ENCODE measurements at regions not wholly inside any gene's neighbourhood (a gene's known extent, or its start where the extent isn't known, plus 50 kb on each side); places are given as distances from the start of the nearest gene placed in this dataset.

DNA sequence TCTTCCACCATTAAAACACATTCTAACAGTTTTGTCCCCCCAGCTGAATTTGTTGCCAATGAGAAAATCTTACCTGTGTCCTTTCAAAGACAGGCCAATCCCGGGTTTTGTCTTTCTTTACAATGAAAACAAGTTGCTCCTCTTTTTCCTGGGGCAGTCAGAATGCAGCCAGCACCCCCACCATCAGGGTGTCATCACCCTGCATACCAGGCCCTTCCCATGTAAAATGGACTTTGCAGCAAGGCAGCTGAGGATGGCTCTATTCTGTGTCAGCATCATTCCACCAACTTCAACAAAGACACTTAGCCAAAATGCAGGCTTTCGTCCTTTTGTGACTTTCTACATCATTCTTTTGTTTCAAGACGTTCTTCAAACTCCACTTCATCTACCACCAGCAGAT, 490.9 kb downstream of the OCA2 start:
- Histone ChIP-seq H3K9me3 (ENCODE audit: low read length) (peaks cover under 1% of the 10 kb centered on the region; the same call in 1 of the 2 replicates), H3K4me3 (replicated peaks in 1 of 3; ENCODE audit: insufficient read depth in 1 of 3, low read depth in 2 of 3, low read length in 3 of 3) (no peak overlapping the region), H3K36me3 (replicated peaks in 1 of 2; ENCODE audit: control insufficient read depth in 1 of 2, insufficient read depth in 2 of 2, low read length in 2 of 2) (no peaks in the 10 kb centered on the region), H3K4me1 (ENCODE audit: insufficient read depth, low read length) (no peaks in the 10 kb centered on the region), H3K27ac (ENCODE audit: extremely low read length, insufficient read depth, low read length) (no peak overlapping the region), H3K27me3 (ENCODE audit: control insufficient read depth in 1 of 2, insufficient read depth in 2 of 2, low read length in 2 of 2) (no peaks in the 10 kb centered on the region), H3K79me2 (ENCODE audit: insufficient read depth, low read length) (no peaks in the 10 kb centered on the region), H4K20me1 (ENCODE audit: insufficient read depth, low read length) (no peaks in the 10 kb centered on the region), H2AFZ (ENCODE audit: low read length) (no peak overlapping the region), H3K9ac (ENCODE audit: insufficient read depth, low read depth, low read length) (no peak overlapping the region), H3K4me2 (ENCODE audit: low read depth, low read length) (no peak overlapping the region)
- ChIA-PET CTCF (ENCODE audit: low intra/inter-chr PET ratio, low total read pairs) (no interaction called here), POLR2A (no interaction called here)
- no peak for ATAC-seq
- TF ChIP-seq ZSCAN9 (CRISPR knock-in tag; IDR thresholded peaks at IDR 0.05; ENCODE audit: borderline replicate concordance) = no peak
- 0% methylated on average over 3 of the region's 3 CpGs for WGBS (ENCODE audit: low lambda C conversion rate)
- BruUV-seq (replicated peaks) = no TSS peak
- in situ Hi-C loops (cut with HindIII; ENCODE audit: extremely low pct_ligation_motif_present, low pct_unique_long_range_greater_than_20kb) = no loop called here
- intact Hi-C loops (cut with micrococcal nuclease; ENCODE audit: unreplicated experiment) = no loop called here
- FAIRE-seq = no peak
- no peak for DNase-seq (ENCODE audit: low spot score)

DNA sequence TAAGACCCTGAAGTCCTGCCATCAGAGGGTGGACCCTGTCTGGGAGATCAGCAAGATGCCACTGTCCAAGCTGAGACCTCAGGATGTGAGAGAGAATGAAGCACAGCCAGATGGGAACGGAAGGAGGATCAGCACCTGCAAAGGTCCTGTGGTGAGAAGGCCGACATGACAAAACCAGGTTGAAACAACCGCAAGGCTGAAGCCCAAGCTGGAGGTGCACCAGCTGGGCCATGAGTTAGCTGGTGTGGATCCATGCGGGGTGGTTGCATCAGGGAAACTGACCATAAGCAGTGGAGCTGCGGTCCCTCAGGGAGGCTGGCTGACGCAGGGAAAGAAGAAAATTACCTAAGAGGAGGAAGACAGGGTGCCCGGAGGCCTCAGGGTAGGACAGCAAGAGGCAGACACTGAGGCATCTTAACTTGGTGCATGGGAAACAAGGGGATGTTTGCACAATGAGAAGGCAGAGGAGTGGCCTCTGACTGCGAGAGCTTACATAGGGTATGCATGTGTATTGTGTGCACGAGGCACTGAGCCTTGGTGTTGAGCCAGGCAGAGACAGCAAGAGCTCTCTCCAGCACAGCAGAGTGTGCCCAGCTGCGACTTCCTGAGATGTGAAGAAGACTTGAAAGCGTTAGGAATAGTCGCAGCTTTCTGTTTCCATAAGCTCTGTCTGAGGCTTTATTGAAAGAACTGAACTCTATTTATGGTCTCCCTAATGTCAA, 497.7 kb downstream of the OCA2 start:
- DNase-seq (ENCODE audit: low spot score) (no peak), FAIRE-seq (no peak), ATAC-seq (no peak)
- CTCF ChIA-PET (ENCODE audit: low intra/inter-chr PET ratio, low total read pairs) = no interaction called here
- in situ Hi-C loops (cut with HindIII; ENCODE audit: extremely low pct_ligation_motif_present, low pct_unique_long_range_greater_than_20kb) = no loop called here
- H3K4me3 ChIP-seq (replicated peaks in 1 of 3; ENCODE audit: insufficient read depth in 1 of 3, low read depth in 2 of 3, low read length in 3 of 3) = no peak overlapping the region
- no peak overlapping the region for H3K9ac ChIP-seq (ENCODE audit: insufficient read depth, low read depth, low read length)
- POLR2A ChIA-PET = no interaction called here
- H2AFZ ChIP-seq (ENCODE audit: low read length) = no peak overlapping the region
- H3K27me3 ChIP-seq (ENCODE audit: control insufficient read depth in 1 of 2, insufficient read depth in 2 of 2, low read length in 2 of 2) = peaks cover 0 to 2% of the 10 kb centered on the region in 2 experiments; a peak in 1 of 5 replicates
- H3K27ac ChIP-seq (ENCODE audit: extremely low read length, insufficient read depth, low read length) = no peak overlapping the region
- H3K4me2 ChIP-seq (ENCODE audit: low read depth, low read length) = no peak overlapping the region
- no peaks in the 10 kb centered on the region for H3K4me1 ChIP-seq (ENCODE audit: insufficient read depth, low read length)
- H3K36me3 ChIP-seq (replicated peaks in 1 of 2; ENCODE audit: control insufficient read depth in 1 of 2, insufficient read depth in 2 of 2, low read length in 2 of 2) = no peaks in the 10 kb centered on the region
- intact Hi-C loops (cut with micrococcal nuclease; ENCODE audit: unreplicated experiment) = no loop called here
- H4K20me1 ChIP-seq (ENCODE audit: insufficient read depth, low read length) = no peaks in the 10 kb centered on the region
- WGBS (ENCODE audit: low lambda C conversion rate) = 22% methylated on average over 8 of the region's 12 CpGs
- BruUV-seq (replicated peaks) = no TSS peak
- H3K9me3 ChIP-seq (ENCODE audit: low read length) = peaks cover 18% of the 10 kb centered on the region; the same call in 1 of the 2 replicates
- no peaks in the 10 kb centered on the region for H3K79me2 ChIP-seq (ENCODE audit: insufficient read depth, low read length)
- no peak for TF ChIP-seq ZSCAN21 (CRISPR knock-in tag; IDR thresholded peaks at IDR 0.05; ENCODE audit: borderline replicate concordance)
- TF ChIP-seq, protein P1, sequence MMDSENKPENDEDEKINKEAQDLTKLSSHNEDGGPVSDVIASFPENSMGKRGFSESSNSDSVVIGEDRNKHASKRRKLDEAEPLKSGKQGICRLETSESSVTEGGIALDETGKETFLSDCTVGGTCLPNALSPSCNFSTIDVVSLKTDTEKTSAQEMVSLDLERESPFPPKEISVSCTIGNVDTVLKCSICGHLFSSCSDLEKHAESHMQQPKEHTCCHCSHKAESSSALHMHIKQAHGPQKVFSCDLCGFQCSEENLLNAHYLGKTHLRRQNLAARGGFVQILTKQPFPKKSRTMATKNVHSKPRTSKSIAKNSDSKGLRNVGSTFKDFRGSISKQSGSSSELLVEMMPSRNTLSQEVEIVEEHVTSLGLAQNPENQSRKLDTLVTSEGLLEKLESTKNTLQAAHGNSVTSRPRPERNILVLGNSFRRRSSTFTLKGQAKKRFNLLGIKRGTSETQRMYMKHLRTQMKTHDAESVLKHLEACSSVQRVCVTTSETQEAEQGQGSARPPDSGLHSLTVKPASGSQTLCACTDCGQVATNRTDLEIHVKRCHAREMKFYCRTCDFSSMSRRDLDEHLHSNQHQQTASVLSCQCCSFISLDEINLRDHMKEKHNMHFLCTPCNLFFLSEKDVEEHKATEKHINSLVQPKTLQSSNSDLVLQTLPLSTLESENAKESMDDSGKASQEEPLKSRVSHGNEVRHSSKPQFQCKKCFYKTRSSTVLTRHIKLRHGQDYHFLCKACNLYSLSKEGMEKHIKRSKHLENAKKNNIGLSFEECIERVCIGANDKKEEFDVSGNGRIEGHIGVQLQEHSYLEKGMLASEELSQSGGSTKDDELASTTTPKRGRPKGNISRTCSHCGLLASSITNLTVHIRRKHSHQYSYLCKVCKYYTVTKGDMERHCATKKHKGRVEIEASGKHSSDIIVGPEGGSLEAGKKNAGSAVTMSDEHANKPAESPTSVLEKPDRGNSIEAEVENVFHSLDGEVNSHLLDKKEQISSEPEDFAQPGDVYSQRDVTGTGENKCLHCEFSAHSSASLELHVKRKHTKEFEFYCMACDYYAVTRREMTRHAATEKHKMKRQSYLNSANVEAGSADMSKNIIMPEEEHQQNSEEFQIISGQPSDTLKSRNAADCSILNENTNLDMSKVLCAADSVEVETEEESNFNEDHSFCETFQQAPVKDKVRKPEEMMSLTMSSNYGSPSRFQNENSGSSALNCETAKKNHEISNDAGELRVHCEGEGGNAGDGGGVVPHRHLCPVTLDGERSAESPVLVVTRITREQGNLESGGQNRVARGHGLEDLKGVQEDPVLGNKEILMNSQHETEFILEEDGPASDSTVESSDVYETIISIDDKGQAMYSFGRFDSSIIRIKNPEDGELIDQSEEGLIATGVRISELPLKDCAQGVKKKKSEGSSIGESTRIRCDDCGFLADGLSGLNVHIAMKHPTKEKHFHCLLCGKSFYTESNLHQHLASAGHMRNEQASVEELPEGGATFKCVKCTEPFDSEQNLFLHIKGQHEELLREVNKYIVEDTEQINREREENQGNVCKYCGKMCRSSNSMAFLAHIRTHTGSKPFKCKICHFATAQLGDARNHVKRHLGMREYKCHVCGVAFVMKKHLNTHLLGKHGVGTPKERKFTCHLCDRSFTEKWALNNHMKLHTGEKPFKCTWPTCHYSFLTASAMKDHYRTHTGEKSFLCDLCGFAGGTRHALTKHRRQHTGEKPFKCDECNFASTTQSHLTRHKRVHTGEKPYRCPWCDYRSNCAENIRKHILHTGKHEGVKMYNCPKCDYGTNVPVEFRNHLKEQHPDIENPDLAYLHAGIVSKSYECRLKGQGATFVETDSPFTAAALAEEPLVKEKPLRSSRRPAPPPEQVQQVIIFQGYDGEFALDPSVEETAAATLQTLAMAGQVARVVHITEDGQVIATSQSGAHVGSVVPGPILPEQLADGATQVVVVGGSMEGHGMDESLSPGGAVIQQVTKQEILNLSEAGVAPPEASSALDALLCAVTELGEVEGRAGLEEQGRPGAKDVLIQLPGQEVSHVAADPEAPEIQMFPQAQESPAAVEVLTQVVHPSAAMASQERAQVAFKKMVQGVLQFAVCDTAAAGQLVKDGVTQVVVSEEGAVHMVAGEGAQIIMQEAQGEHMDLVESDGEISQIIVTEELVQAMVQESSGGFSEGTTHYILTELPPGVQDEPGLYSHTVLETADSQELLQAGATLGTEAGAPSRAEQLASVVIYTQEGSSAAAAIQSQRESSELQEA (CRISPR knock-in tag; IDR thresholded peaks at IDR 0.05; ENCODE audit: not compliant biosample characterization) = no peak
- no peak for TF ChIP-seq NBN (conservative IDR thresholded peaks at IDR 0.05)
- TF ChIP-seq RARG (CRISPR knock-in tag; IDR thresholded peaks at IDR 0.05; ENCODE audit: low read depth) = no peak
- TF ChIP-seq SATB2 (CRISPR knock-in tag; IDR thresholded peaks at IDR 0.05) = no peak

All from HepG2 (cell line).